IMR-90 (cell line): ENCODE measurements at regions not wholly inside any gene's neighbourhood (a gene's known extent, or its start where the extent isn't known, plus 50 kb on each side); places are given as distances from the start of the nearest gene placed in this dataset.

Experiments
- ATAC-seq: fragments of 200-7000 bp; cut with Tn5 transposase; 2 replicates; pipeline ENCODE4 v1.9.1; 2020; ENCODE audit warnings: low read depth, mild to moderate bottlenecking, moderate library complexity
- BruUV-seq: library from RNA; stranded (reverse); fragments of 400-500 nt; replicated peaks from 2 replicates; lab custom pipeline; 2021; lab: Mats Ljungman, UMichigan
- CTCF ChIA-PET: fragments of 300-600 bp; formaldehyde crosslinking; extraction: SDS; loops from one replicate; lab custom pipeline; 2021; ENCODE audit warnings: antibody characterized with exemption; lab: Yijun Ruan, JAX
- POLR2A ChIA-PET: fragments of 300-600 bp; sonication (Branson Sonifier 250); formaldehyde crosslinking; loops from one replicate; lab custom pipeline; 2022; ENCODE audit warnings: antibody characterized with exemption; ENCODE audit not compliant: unreplicated experiment; lab: Charles Lee
- DNase-seq: peaks from one replicate; pipeline ENCODE4 v3.0.0; 2013
- H2AFZ ChIP-seq: replicated peaks from 2 replicates; pipeline ENCODE3; 2013; ENCODE audit warnings: low read length, mild to moderate bottlenecking; ENCODE audit not compliant: poor library complexity
- H2AK5ac ChIP-seq: 2 replicates; pipeline ENCODE4 v1.6.1; 2013; ENCODE audit warnings: low read depth, low read length, inconsistent platforms
- H2AK9ac ChIP-seq: replicated peaks from 2 replicates; pipeline ENCODE3; 2013; ENCODE audit warnings: mild to moderate bottlenecking, low read depth, low read length, moderate library complexity; ENCODE audit not compliant: poor library complexity
- H2BK120ac ChIP-seq: 2 replicates; pipeline ENCODE4 v1.6.1; 2013; ENCODE audit warnings: low read depth, low read length, inconsistent platforms
- H2BK15ac ChIP-seq: 3 replicates; pipeline ENCODE4 v1.6.1; 2013; ENCODE audit warnings: low read depth, low read length, inconsistent platforms
- H2BK20ac ChIP-seq: 2 replicates; pipeline ENCODE4 v1.6.1; 2013; ENCODE audit warnings: low read depth, mild to moderate bottlenecking, inconsistent platforms, low read length, moderate library complexity
- H2BK5ac ChIP-seq: 2 replicates; pipeline ENCODE4 v1.6.1; 2013; ENCODE audit warnings: mild to moderate bottlenecking, low read depth, low read length, inconsistent platforms; ENCODE audit not compliant: poor library complexity, severe bottlenecking
- H3K14ac ChIP-seq: replicated peaks from 2 replicates; pipeline ENCODE4 v1.6.1; 2013; ENCODE audit warnings: low read depth, low read length, inconsistent platforms
- H3K18ac ChIP-seq: 2 replicates; pipeline ENCODE4 v1.6.1; 2013; ENCODE audit warnings: low read depth, low read length, control low read depth
- H3K23ac ChIP-seq: 2 replicates; pipeline ENCODE4 v1.6.1; 2013; ENCODE audit warnings: low read depth, low read length, inconsistent platforms
- H3K27ac ChIP-seq: 2 replicates; pipeline ENCODE4 v1.5.1; 2013; ENCODE audit warnings: mild to moderate bottlenecking, control low read depth, low read length; ENCODE audit not compliant: insufficient read depth
- H3K27me3 ChIP-seq: 2 replicates; pipeline ENCODE4 v1.6.1; 2013; ENCODE audit warnings: low read length; ENCODE audit not compliant: control insufficient read depth, insufficient read depth
- H3K36me3 ChIP-seq: 2 replicates; pipeline ENCODE4 v1.6.1; 2013; ENCODE audit warnings: low read length, mixed read lengths; ENCODE audit not compliant: control insufficient read depth, insufficient read depth
- H3K4ac ChIP-seq: 2 replicates; pipeline ENCODE4 v1.6.1; 2013; ENCODE audit warnings: low read depth, low read length, inconsistent platforms
- H3K4me1 ChIP-seq: 2 replicates; pipeline ENCODE4 v1.6.1; 2013; ENCODE audit warnings: low read length, mixed read lengths; ENCODE audit not compliant: control insufficient read depth, insufficient read depth
- H3K4me2 ChIP-seq: 2 replicates; pipeline ENCODE4 v1.6.1; 2013; ENCODE audit warnings: low read depth, mild to moderate bottlenecking, control low read depth, low read length, moderate library complexity
- H3K4me3 ChIP-seq: 2 replicates; pipeline ENCODE4 v1.5.1; 2013; ENCODE audit warnings: low read depth, mild to moderate bottlenecking, control low read depth, low read length, moderate library complexity; ENCODE audit not compliant: insufficient read depth
- H3K56ac ChIP-seq: 2 replicates; pipeline ENCODE4 v1.6.1; 2013; ENCODE audit warnings: low read length, inconsistent platforms; ENCODE audit not compliant: insufficient read depth; ENCODE audit errors: extremely low read depth
- H3K79me1 ChIP-seq, 2 experiments: 2 replicates each; pipeline ENCODE4 v1.6.1; 2013; ENCODE audit warnings: low read length in 2 of 2, inconsistent platforms in 1 of 2, low read depth in 1 of 2
- H3K9ac ChIP-seq: 2 replicates; pipeline ENCODE4 v1.6.1; 2013; ENCODE audit warnings: low read depth, low read length, control low read depth
- H3K9me1 ChIP-seq: 2 replicates; pipeline ENCODE4 v1.6.1; 2013; ENCODE audit warnings: low read length, inconsistent platforms; ENCODE audit not compliant: insufficient read depth
- H3K9me3 ChIP-seq: 2 replicates; pipeline ENCODE4 v1.6.1; 2013; ENCODE audit warnings: low read length; ENCODE audit not compliant: control insufficient read depth, insufficient read depth
- H4K20me1 ChIP-seq: 2 replicates; pipeline ENCODE4 v1.6.1; 2013; ENCODE audit warnings: low read length, inconsistent platforms; ENCODE audit not compliant: insufficient read depth
- H4K5ac ChIP-seq: 2 replicates; pipeline ENCODE4 v1.6.1; 2013; ENCODE audit warnings: mild to moderate bottlenecking, low read depth, low read length, control low read depth
- H4K8ac ChIP-seq, 2 experiments: 2 replicates each; pipeline ENCODE4 v1.6.1; 2013; ENCODE audit warnings: low read depth in 2 of 2, low read length in 2 of 2, control low read depth in 1 of 2, inconsistent platforms in 1 of 2
- H4K91ac ChIP-seq: 2 replicates; pipeline ENCODE4 v1.6.1; 2013; ENCODE audit warnings: low read depth, low read length, inconsistent platforms; ENCODE audit not compliant: insufficient read depth
- BHLHE40 ChIP-seq: fragments of 150-350 bp; IDR thresholded peaks from 2 replicates; pipeline ENCODE4 v1.6.1; 2016; ENCODE audit warnings: mild to moderate bottlenecking, low read depth, low read length
- CEBPB ChIP-seq: IDR thresholded peaks from 2 replicates; pipeline ENCODE4 v1.6.1; 2012; ENCODE audit warnings: low read depth, low read length, improper control_type of control experiment
- CHD1 ChIP-seq: IDR thresholded peaks from 2 replicates; pipeline ENCODE4 v1.6.1; 2012; ENCODE audit warnings: low read depth, low read length, improper control_type of control experiment
- CTCF ChIP-seq: conservative IDR thresholded peaks from 2 replicates; pipeline ENCODE4 v1.5.1; 2012; ENCODE audit warnings: mild to moderate bottlenecking, low read depth, low read length, improper control_type of control experiment
- ELK1 ChIP-seq: fragments of 150-350 bp; IDR thresholded peaks from 2 replicates; pipeline ENCODE4 v1.6.1; 2016; ENCODE audit warnings: low read depth, mild to moderate bottlenecking, low read length, moderate library complexity, borderline replicate concordance
- FOS ChIP-seq: fragments of 150-350 bp; IDR thresholded peaks from 2 replicates; pipeline ENCODE4 v1.6.1; 2016; ENCODE audit warnings: low read depth, low read length
- MAFK ChIP-seq: IDR thresholded peaks from 2 replicates; pipeline ENCODE4 v1.6.1; 2012; ENCODE audit warnings: low read depth, low read length, improper control_type of control experiment
- MAZ ChIP-seq: IDR thresholded peaks from 2 replicates; pipeline ENCODE4 v1.6.1; 2012; ENCODE audit warnings: low read depth, mild to moderate bottlenecking, low read length, improper control_type of control experiment, moderate library complexity, borderline replicate concordance
- MXI1 ChIP-seq: IDR thresholded peaks from 2 replicates; pipeline ENCODE4 v1.6.1; 2012; ENCODE audit warnings: low read depth, mild to moderate bottlenecking, low read length, moderate library complexity, borderline replicate concordance
- NFE2L2 ChIP-seq: fragments of 150-350 bp; IDR thresholded peaks from 2 replicates; pipeline ENCODE4 v1.6.1; 2016; ENCODE audit warnings: low read depth, mild to moderate bottlenecking, low read length
- POLR2A ChIP-seq: IDR thresholded peaks from 2 replicates; pipeline ENCODE4 v1.6.1; 2012; ENCODE audit warnings: mild to moderate bottlenecking, low read depth, low read length
- RAD21 ChIP-seq: IDR thresholded peaks from 2 replicates; pipeline ENCODE4 v1.6.1; 2012; ENCODE audit warnings: low read length, improper control_type of control experiment
- RCOR1 ChIP-seq: IDR thresholded peaks from 2 replicates; pipeline ENCODE4 v1.6.1; 2012; ENCODE audit warnings: mild to moderate bottlenecking, low read length, improper control_type of control experiment; ENCODE audit not compliant: insufficient replicate concordance
- RFX5 ChIP-seq: IDR thresholded peaks from 2 replicates; pipeline ENCODE4 v1.8.0; 2012; ENCODE audit warnings: low read depth, mild to moderate bottlenecking, low read length, moderate library complexity
- SMC3 ChIP-seq: fragments of 150-350 bp; IDR thresholded peaks from 2 replicates; pipeline ENCODE4 v1.6.1; 2016; ENCODE audit warnings: low read depth, mild to moderate bottlenecking, antibody characterized with exemption, low read length, moderate library complexity
- USF2 ChIP-seq: fragments of 150-350 bp; IDR thresholded peaks from 2 replicates; pipeline ENCODE4 v1.6.1; 2017; ENCODE audit warnings: mild to moderate bottlenecking, antibody characterized with exemption, low read length, low read depth
- dilution Hi-C: fragments of 300-500 bp; cut with HindIII; formaldehyde crosslinking; loops from one replicate; pipeline ENCODE4 v1.14.3; 2018; ENCODE audit warnings: low sequenced_read_pairs; ENCODE audit not compliant: unreplicated experiment
- in situ Hi-C: fragments of 300-500 bp; cut with MboI; formaldehyde crosslinking; loops from 3 replicates; pipeline ENCODE4 v1.14.3; 2019; ENCODE audit warnings: low sequenced_read_pairs, inconsistent platforms, mixed read lengths
- intact Hi-C: fragments of 100-400 bp; cut with micrococcal nuclease; formaldehyde crosslinking; loops from 2 replicates; pipeline ENCODE4 v1.10.0; 2022

GRCh38 chr4:160956875-160957274 is 1206.9 kb downstream of the FSTL5 start:
- H3K4ac ChIP-seq = no peak overlapping the region
- no peak overlapping the region for H2AK5ac ChIP-seq
- in situ Hi-C loops (no loop called here), dilution Hi-C loops (no loop called here), intact Hi-C loops (no loop called here)
- H3K4me2 ChIP-seq = no peak overlapping the region
- no TSS peak for BruUV-seq
- no peak overlapping the region for H3K18ac ChIP-seq
- no peaks in the 10 kb centered on the region for H3K9me1 ChIP-seq
- TF ChIP-seq CHD1 (no peak), USF2 (no peak), CEBPB (no peak), BHLHE40 (no peak), ELK1 (no peak), MAFK (no peak), RCOR1 (no peak), MXI1 (no peak), SMC3 (no peak), CTCF (no peak), RFX5 (no peak), MAZ (no peak), FOS (no peak), POLR2A (no peak), NFE2L2 (no peak), RAD21 (no peak)
- no peak for ATAC-seq
- no peak overlapping the region for H4K5ac ChIP-seq
- H3K14ac ChIP-seq = no peak overlapping the region
- H2BK5ac ChIP-seq = no peak overlapping the region
- no peak overlapping the region for H3K9ac ChIP-seq
- H3K4me3 ChIP-seq = no peak overlapping the region
- H3K23ac ChIP-seq = no peak overlapping the region
- CTCF ChIA-PET = no interaction called here
- no peak overlapping the region for H2AK9ac ChIP-seq
- no peaks in the 10 kb centered on the region for H3K4me1 ChIP-seq
- H2AFZ ChIP-seq = no peak overlapping the region
- H3K36me3 ChIP-seq = no peaks in the 10 kb centered on the region
- H2BK20ac ChIP-seq = no peak overlapping the region
- H3K9me3 ChIP-seq = peaks cover 2% of the 10 kb centered on the region; the same call in 1 of the 2 replicates
- POLR2A ChIA-PET = no interaction called here
- H2BK120ac ChIP-seq = no peak overlapping the region
- H3K27ac ChIP-seq = no peak overlapping the region
- no peak overlapping the region for H4K91ac ChIP-seq
- no peak overlapping the region for H4K8ac ChIP-seq
- no peaks in the 10 kb centered on the region for H3K79me1 ChIP-seq
- no peak overlapping the region for H2BK15ac ChIP-seq
- no peaks in the 10 kb centered on the region for H4K20me1 ChIP-seq
- DNase-seq = no peak
- no peak overlapping the region for H3K56ac ChIP-seq
- H3K27me3 ChIP-seq = no peaks in the 10 kb centered on the region
